Ascending aorta (tissue), 2 donors: ENCODE measurements at regions not wholly inside any gene's neighbourhood (a gene's known extent, or its start where the extent isn't known, plus 50 kb on each side); places are given as distances from the start of the nearest gene placed in this dataset.

Source experiments
- DNase-seq, 2 donors: peaks; one replicate each; pipeline ENCODE4 v3.0.0-alpha.2; 2019; ENCODE audit warnings: low spot score in 2 of 2
- H3K27ac ChIP-seq, 2 donors: fragments of 200-600 bp; sonication (generic); one replicate each; pipeline ENCODE4 v1.5.1; 2016 to 2017; ENCODE audit warnings: mild to moderate bottlenecking in 1 of 2
- H3K27me3 ChIP-seq: fragments of 200-600 bp; sonication (generic); one replicate; pipeline ENCODE4 v1.5.1; 2017
- H3K36me3 ChIP-seq, 2 donors: fragments of 200-600 bp; sonication (generic); one replicate each; pipeline ENCODE4 v1.5.1; 2016
- H3K4me1 ChIP-seq, 2 donors: fragments of 200-600 bp; sonication (generic); one replicate each; pipeline ENCODE4 v1.5.1; 2016 to 2017; ENCODE audit warnings: mild to moderate bottlenecking in 1 of 2
- H3K4me3 ChIP-seq, 2 donors: fragments of 200-600 bp; sonication (generic); one replicate each; pipeline ENCODE4 v1.5.1; 2016 to 2017; ENCODE audit warnings: mild to moderate bottlenecking in 1 of 2
- H3K9me3 ChIP-seq, 2 donors: fragments of 200-600 bp; sonication (generic); one replicate each; pipeline ENCODE4 v1.5.1; 2016
- CTCF ChIP-seq, 3 experiments: fragments of 200-600 bp in 2 of 3; fragments of 450-650 bp in 1 of 3; sonication (generic) in 2 of 3; IDR thresholded peaks; one replicate each; pipeline ENCODE4 v1.5.1; 2016 to 2019; ENCODE audit warnings: antibody characterized with exemption in 3 of 3, mild to moderate bottlenecking in 1 of 3, moderate library complexity in 1 of 3
- intact Hi-C: fragments of 100-400 bp; cut with DNase I; formaldehyde crosslinking; loops from one replicate; pipeline ENCODE4 v1.15.1; 2023

- no peak for DNase-seq
- no peaks in the 10 kb centered on the region for H3K27me3 ChIP-seq
- H3K27ac ChIP-seq, result no peak overlapping the region
- H3K36me3 ChIP-seq, result no peaks in the 10 kb centered on the region
- no peaks in the 10 kb centered on the region for H3K9me3 ChIP-seq
- intact Hi-C loops, result no loop called here
- H3K4me3 ChIP-seq, result no peak overlapping the region
- H3K4me1 ChIP-seq, result peaks cover 0 to 2% of the 10 kb centered on the region in 2 donors
- no peak for TF ChIP-seq CTCF (IDR thresholded peaks at IDR 0.05)
Measured at GRCh38 chr5:175012267-175012666, 287.9 kb downstream of the MSX2 start.

DNA sequence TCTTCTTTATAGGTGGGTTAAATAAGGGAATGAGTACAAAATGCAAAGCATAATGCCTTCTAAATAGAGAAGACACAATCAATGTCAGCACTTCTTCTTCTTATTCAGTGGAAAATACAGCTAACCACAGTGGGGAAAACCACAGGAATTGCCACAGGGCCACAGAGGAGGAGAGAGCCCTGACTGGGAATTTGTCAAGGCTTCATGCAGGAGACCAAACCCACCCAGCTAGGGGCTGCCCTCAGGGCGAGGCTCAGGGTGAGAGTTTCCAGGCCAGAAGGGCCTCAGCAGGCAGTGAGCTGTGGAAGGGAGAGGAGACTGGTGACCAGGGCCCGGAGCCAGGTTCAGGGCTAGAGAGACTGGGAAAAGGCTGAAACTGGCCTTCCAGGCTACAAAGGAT, 279.1 kb downstream of the MSX2 start:
- intact Hi-C loops, result no loop called here
- H3K9me3 ChIP-seq, result no peaks in the 10 kb centered on the region
- H3K36me3 ChIP-seq, result no peaks in the 10 kb centered on the region
- no peak overlapping the region for H3K27ac ChIP-seq
- DNase-seq, result no peak
- H3K27me3 ChIP-seq, result no peaks in the 10 kb centered on the region
- H3K4me3 ChIP-seq, result no peak overlapping the region
- no peak for TF ChIP-seq CTCF (IDR thresholded peaks at IDR 0.05)
- H3K4me1 ChIP-seq, result no peaks in the 10 kb centered on the region

- Histone ChIP-seq H3K9me3 (no peaks in the 10 kb centered on the region), H3K4me3 (no peak overlapping the region), H3K36me3 (no peaks in the 10 kb centered on the region), H3K27me3 (no peaks in the 10 kb centered on the region), H3K27ac (no peak overlapping the region), H3K4me1 (no peaks in the 10 kb centered on the region)
- intact Hi-C loops, result no loop called here
- TF ChIP-seq CTCF (IDR thresholded peaks at IDR 0.05), result no peak
- DNase-seq, result no peak
Measured at GRCh38 chr5:175001876-175002645, 277.7 kb downstream of the MSX2 start.

GRCh38 chr5:175001311-175001710, 276.9 kb downstream of the MSX2 start:
- no peak for TF ChIP-seq CTCF (IDR thresholded peaks at IDR 0.05)
- H3K27ac ChIP-seq, result no peak overlapping the region
- H3K4me3 ChIP-seq, result no peak overlapping the region
- H3K9me3 ChIP-seq, result no peaks in the 10 kb centered on the region
- DNase-seq, result no peak
- intact Hi-C loops, result no loop called here
- no peaks in the 10 kb centered on the region for H3K27me3 ChIP-seq
- no peaks in the 10 kb centered on the region for H3K4me1 ChIP-seq
- H3K36me3 ChIP-seq, result no peaks in the 10 kb centered on the region

DNA sequence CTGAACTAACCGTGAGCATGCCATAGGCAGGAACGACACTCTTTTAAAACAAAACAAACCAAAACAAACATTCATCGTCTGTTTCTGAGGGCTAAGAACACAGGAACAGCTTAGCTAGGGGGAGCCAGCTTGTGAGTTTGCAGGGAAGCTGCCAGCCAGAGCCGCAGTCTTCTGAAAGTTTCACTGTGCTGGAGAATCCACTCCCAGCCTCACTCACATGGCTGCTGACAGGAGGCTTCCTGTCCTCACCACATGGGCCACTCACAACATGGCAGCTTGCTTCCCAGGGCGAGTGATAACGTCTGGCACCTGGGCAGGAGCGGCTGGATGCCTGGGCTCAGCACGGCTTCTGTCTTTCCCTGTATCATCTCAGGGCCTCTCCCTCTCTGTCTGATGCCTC, 275.2 kb downstream of the MSX2 start:
- Histone ChIP-seq H3K36me3 (no peaks in the 10 kb centered on the region), H3K9me3 (no peaks in the 10 kb centered on the region), H3K4me1 (no peaks in the 10 kb centered on the region), H3K27ac (no peak overlapping the region), H3K4me3 (no peak overlapping the region), H3K27me3 (no peaks in the 10 kb centered on the region)
- no peak for DNase-seq
- intact Hi-C loops, result no loop called here
- TF ChIP-seq CTCF (IDR thresholded peaks at IDR 0.05), result no peak
